Naive B cell (primary cell): ENCODE measurements at regions not wholly inside any gene's neighbourhood (a gene's known extent, or its start where the extent isn't known, plus 50 kb on each side); places are given as distances from the start of the nearest gene placed in this dataset.
"Not testable (repeated sequence)": the region's sequence is repeated elsewhere in the genome, so short reads cannot be mapped to it uniquely, and the experiment has no call there.

Experiments used
- ATAC-seq, 2 donors: fragments of 150-1000 bp; cut with Tn5 transposase; 2 replicates each; pipeline ENCODE4 v1.10.0; 2021; ENCODE audit warnings: low read depth in 2 of 2, mild to moderate bottlenecking in 2 of 2, moderate library complexity in 2 of 2
- DNase-seq: peaks from one replicate; pipeline ENCODE4 v3.0.0; 2022
- H3K27ac Mint-ChIP-seq, 6 donors: one replicate each; pipeline ENCODE4 v1.8.0; 2020 to 2022; ENCODE audit warnings: mild to moderate bottlenecking in 6 of 6, mixed read lengths in 6 of 6, moderate library complexity in 5 of 6, inconsistent platforms in 2 of 6
- H3K27me3 Mint-ChIP-seq, 3 donors: one replicate each; pipeline ENCODE4 v1.8.0; 2021 to 2022; ENCODE audit warnings: mixed read lengths in 3 of 3, mild to moderate bottlenecking in 1 of 3
- H3K36me3 Mint-ChIP-seq, 2 donors: one replicate each; pipeline ENCODE4 v1.8.0; 2020 to 2022; ENCODE audit warnings: mixed read lengths in 2 of 2, inconsistent platforms in 1 of 2, mild to moderate bottlenecking in 1 of 2
- H3K4me1 Mint-ChIP-seq, 3 donors: one replicate each; pipeline ENCODE4 v1.8.0; 2020 to 2022; ENCODE audit warnings: mixed read lengths in 3 of 3, inconsistent platforms in 1 of 3, mild to moderate bottlenecking in 1 of 3, moderate library complexity in 1 of 3
- H3K4me3 Mint-ChIP-seq, 8 donors: one replicate each; pipeline ENCODE4 v1.8.0; 2020 to 2022; ENCODE audit warnings: mild to moderate bottlenecking in 8 of 8, mixed read lengths in 8 of 8, moderate library complexity in 8 of 8, inconsistent platforms in 2 of 8
- H3K9me3 Mint-ChIP-seq, 7 donors: one replicate each; pipeline ENCODE4 v1.8.0; 2020 to 2022; ENCODE audit warnings: mixed read lengths in 7 of 7, mild to moderate bottlenecking in 5 of 7, inconsistent platforms in 2 of 7, moderate library complexity in 1 of 7

DNA sequence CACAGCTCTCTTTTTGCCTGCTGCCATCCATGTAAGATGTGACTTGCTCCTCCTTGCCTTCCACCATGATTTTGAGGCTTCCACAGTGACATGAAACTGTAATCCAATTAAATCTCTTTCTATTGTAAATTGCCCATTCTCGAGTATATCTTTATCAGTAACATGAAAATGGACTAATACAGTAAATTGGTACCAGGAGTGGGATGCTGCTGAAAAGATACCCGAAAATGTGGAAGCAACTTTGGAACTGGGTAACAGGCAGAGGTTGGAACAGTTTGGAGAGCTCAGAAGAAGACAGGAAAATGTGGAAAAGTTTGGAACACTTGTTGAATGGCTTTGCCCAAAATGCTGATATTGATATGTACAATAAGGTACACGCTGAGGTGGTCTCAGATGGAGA, 1117.9 kb downstream of the PLA2G4A start:
- not testable (repeated sequence) for H3K36me3 Mint-ChIP-seq, H3K27ac Mint-ChIP-seq, H3K4me3 Mint-ChIP-seq, H3K4me1 Mint-ChIP-seq, H3K27me3 Mint-ChIP-seq, DNase-seq, ATAC-seq
- H3K9me3 Mint-ChIP-seq: peaks cover 13 to 42% (median 17%) of the 10 kb centered on the region in 7 donors

DNA sequence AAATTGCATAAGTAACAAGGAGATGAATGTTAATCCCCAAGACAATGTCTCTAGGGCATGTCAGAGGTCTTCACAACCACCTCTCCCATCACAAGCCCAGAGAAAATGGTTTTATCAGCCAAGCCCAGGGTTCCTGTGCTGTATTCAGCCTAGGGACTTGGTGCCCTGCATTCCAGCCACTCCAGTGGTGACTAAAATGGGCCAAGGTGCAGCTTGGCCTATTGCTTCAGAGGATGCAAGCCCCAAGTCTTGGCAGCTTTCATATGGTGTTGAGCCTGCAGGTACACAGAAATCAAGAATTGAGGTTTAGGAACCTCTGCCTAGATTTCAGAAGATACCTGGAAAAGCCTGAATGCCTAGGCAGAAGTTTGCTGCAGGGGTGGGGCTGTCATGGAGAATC, 1118.6 kb downstream of the PLA2G4A start:
- Mint-ChIP-seq H3K27me3 (no peaks in the 10 kb centered on the region), H3K9me3 (peaks cover 13 to 48% (median 20%) of the 10 kb centered on the region in 7 donors), H3K36me3 (no peaks in the 10 kb centered on the region), H3K4me1 (no peaks in the 10 kb centered on the region), H3K27ac (no peak overlapping the region), H3K4me3 (no peak overlapping the region)
- ATAC-seq: no peak
- DNase-seq: no peak

DNA sequence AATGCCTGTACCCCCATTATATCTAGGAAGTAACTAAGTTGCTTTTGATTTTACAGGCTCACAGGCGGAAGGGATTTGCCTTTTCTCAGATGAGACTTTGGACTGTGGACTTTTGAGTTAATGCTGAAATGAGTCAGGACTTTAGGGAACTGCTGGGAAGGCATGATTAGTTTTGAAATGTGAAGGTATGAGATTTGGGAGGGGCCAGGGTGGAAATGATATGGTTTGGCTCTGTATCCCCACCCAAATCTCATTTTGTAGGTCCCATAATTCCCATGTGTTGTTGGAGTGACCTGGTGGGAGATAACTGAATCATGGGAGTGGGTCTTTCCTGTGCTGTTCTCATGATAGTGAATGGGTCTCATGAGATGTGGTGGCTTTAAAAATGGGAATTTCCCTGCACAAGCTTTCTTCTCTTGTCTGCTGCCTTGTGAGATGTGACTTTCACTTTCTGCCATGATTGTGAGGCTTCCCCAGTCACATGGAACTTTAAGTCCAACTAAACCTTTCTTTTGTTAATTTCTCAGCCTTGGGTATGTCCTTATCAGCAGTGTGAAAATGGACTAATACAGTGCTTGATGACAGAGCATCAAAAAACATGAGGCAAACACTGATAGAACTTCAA, 1119.5 kb downstream of the PLA2G4A start:
- Mint-ChIP-seq H3K27me3 (no peaks in the 10 kb centered on the region), H3K27ac (no peak overlapping the region), H3K9me3 (peaks cover 9 to 53% (median 19%) of the 10 kb centered on the region in 7 donors), H3K4me1 (no peaks in the 10 kb centered on the region), H3K36me3 (no peaks in the 10 kb centered on the region), H3K4me3 (no peak overlapping the region)
- no peak for DNase-seq
- ATAC-seq: no peak

DNA sequence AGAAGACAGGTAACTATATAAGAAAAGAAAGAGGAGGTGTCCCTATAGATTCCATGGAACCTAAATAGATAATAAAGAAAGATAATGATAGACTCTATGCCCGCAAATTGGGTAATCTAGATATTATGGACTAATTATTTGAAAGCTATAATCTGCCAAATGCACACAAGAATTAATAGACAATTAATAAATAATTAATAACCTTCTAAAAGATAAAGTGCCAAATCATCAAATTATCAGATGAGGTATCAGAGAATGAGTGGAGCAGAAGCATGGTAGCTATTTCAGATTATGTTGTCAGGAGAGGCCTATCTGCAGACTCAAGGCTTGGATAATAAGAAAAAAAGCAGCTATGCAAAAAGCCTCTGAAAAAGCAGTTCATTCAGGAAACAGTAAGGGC, 1120.8 kb downstream of the PLA2G4A start:
- no peaks in the 10 kb centered on the region for H3K4me1 Mint-ChIP-seq
- no peaks in the 10 kb centered on the region for H3K27me3 Mint-ChIP-seq
- H3K4me3 Mint-ChIP-seq: no peak overlapping the region
- no peak overlapping the region for H3K27ac Mint-ChIP-seq
- no peaks in the 10 kb centered on the region for H3K36me3 Mint-ChIP-seq
- peaks cover 8 to 53% (median 19%) of the 10 kb centered on the region in 7 donors for H3K9me3 Mint-ChIP-seq
- DNase-seq (no peak), ATAC-seq (no peak)

DNA sequence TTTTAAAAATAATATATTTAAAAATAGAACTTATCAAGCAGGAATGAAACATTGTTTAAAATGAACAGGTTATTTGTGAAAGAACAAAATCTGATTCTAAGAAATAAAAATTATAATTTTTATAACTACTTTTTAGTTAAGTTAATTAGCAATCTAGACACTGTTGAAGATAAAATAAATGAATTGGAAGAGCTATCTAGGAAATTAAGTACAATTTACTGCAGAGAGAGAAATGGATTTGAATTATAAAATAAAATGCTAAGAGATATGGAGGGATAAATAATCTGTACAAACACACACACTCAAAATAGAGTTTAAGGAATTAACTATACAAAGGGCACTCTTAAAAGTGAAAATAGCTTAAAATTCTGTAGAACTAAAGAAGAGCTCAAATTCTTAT, 1123.1 kb downstream of the PLA2G4A start:
- Mint-ChIP-seq H3K4me1 (no peaks in the 10 kb centered on the region), H3K9me3 (peaks cover 7 to 42% (median 13%) of the 10 kb centered on the region in 7 donors), H3K4me3 (no peak overlapping the region), H3K36me3 (no peaks in the 10 kb centered on the region), H3K27ac (no peak overlapping the region), H3K27me3 (no peaks in the 10 kb centered on the region)
- no peak for DNase-seq
- ATAC-seq: no peak

DNA sequence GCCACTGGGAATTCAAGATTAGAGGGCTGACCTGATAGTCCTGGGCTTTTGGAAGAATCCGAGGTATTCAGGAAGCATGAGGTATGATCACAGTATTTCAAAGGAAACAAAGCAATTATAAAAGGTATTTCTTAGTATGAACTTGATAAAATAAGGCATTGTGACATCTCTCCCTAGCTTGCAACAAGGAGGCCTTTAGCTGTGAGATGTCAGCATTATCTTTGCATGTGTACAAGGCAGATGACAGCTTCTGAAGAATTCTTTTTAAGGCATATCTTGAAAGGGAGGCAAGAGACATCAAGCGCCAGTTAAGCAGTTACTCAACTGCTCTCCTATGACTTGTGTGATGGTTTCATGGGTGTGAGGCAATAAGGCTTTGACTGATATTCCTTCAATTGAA, 1123.7 kb downstream of the PLA2G4A start:
- Mint-ChIP-seq H3K4me1 (no peaks in the 10 kb centered on the region), H3K27me3 (no peaks in the 10 kb centered on the region), H3K4me3 (no peak overlapping the region), H3K27ac (peak overlapping the region in 1 of 6 donors; percentile 55), H3K36me3 (no peaks in the 10 kb centered on the region), H3K9me3 (peaks cover 4 to 37% (median 12%) of the 10 kb centered on the region in 7 donors)
- no peak for DNase-seq
- ATAC-seq: no peak

DNA sequence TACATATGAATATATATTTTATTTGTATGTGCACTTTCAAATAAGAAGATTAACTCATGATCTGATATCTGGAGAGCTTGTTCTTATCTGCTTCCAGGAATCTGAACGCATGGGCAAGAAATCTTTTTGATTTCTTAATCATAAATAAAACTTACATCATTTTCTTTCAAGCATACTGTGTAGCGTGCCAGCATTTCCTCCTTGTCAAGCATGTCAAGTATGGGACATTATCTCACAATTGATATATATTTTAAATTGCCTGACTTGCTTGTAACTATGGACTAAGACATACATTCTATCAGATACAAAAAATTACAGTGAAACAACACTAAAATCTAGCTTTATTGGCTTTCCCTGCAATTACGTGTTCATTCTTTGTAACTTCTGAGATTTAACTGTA, 1128.2 kb downstream of the PLA2G4A start:
- Mint-ChIP-seq H3K27ac (no peak overlapping the region), H3K4me1 (no peaks in the 10 kb centered on the region), H3K36me3 (no peaks in the 10 kb centered on the region), H3K9me3 (peaks cover 0 to 14% (median 5%) of the 10 kb centered on the region in 7 donors), H3K27me3 (no peaks in the 10 kb centered on the region), H3K4me3 (no peak overlapping the region)
- no peak for DNase-seq
- no peak for ATAC-seq

DNA sequence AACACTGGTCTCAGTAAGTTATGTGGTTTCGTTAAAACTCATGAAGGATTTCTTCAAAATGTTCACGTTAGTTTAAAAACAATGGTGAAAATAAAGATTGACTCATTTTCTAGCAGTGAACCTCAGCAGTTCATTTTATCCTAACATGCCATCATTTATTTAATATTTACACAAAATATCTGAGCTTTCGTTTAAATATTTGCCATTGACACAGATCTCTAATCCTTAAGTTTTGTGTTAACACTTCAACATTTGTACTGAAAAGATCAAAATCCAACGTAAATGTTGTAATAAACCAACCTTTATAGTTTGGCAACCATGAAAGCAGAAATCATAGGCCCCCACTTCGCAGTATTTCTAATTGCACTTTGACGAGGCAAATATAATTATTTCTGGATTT, 1129.5 kb downstream of the PLA2G4A start:
- ATAC-seq (no peak), DNase-seq (no peak)
- Mint-ChIP-seq H3K9me3 (peaks cover 0 to 5% (median 4%) of the 10 kb centered on the region in 7 donors), H3K27me3 (no peaks in the 10 kb centered on the region), H3K36me3 (no peaks in the 10 kb centered on the region), H3K4me1 (no peaks in the 10 kb centered on the region), H3K27ac (no peak overlapping the region), H3K4me3 (no peak overlapping the region)

DNA sequence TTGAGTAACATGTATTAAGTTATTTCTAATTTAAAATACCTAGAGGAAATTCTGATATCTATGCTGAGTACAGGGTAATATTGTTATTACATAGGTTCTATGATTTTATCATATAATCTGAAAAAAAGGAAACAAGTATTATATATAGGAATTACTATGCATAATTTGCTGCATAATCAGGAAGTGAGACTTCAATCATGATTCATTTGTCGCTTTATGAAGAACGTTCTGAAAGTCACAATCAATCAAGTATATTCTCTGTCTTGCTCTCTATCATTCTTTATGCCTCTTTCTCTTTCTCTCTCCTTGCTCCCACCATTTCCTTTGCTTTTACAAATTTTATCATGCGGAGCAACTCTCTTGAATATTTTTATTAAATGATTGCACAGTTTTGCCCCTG, 1130.3 kb downstream of the PLA2G4A start:
- Mint-ChIP-seq H3K9me3 (peaks cover 0 to 5% (median 4%) of the 10 kb centered on the region in 7 donors), H3K27ac (no peak overlapping the region), H3K27me3 (no peaks in the 10 kb centered on the region), H3K4me1 (no peaks in the 10 kb centered on the region), H3K4me3 (no peak overlapping the region), H3K36me3 (no peaks in the 10 kb centered on the region)
- DNase-seq (no peak), ATAC-seq (no peak)

DNA sequence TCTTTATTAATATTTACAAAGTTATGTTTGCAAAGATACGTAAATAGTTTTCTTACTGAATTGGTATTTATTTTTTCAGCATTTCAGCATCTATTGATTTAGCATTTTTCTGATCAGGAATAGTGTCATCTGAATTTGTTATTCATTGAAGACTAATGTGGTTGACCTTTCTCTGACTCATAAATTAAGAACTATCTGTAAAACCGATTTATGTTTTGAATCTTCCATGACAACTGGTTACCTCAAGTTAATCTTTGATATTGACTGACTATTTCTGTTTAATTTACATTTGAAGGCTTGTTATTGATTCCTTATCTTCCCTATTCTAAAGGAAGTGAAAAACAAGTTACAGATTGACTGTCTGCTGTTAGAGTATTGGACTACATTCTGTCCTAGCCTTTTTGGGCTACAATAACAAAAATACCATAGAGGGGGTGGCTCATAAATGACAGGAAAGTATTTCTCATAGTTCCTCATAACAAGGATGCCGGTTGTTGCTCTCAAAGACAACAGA, 1131.4 kb downstream of the PLA2G4A start:
- Mint-ChIP-seq H3K4me1 (no peaks in the 10 kb centered on the region), H3K27ac (no peak overlapping the region), H3K9me3 (peaks cover 0 to 5% (median 4%) of the 10 kb centered on the region in 7 donors), H3K36me3 (no peaks in the 10 kb centered on the region), H3K27me3 (no peaks in the 10 kb centered on the region), H3K4me3 (no peak overlapping the region)
- DNase-seq (no peak), ATAC-seq (no peak)

DNA sequence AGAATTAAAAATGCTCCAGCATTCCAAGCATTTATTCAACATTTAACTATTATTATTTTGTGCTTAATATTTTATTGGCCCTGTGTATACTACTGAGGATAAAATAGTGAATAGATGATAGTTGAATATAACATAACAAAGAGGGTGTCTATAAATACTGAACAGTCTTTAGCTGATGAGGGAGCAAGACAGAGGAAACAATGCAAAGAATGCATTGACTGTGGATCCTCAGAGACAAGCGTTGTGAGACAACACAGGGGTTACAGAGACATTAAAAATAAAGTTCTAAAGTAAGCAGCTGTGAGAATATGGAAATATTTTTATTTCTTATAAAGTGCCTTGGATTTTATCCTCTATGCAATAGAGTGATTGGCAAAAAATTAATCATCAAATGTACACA, 1133.1 kb downstream of the PLA2G4A start:
- no peak overlapping the region for H3K27ac Mint-ChIP-seq
- H3K36me3 Mint-ChIP-seq: no peaks in the 10 kb centered on the region
- H3K9me3 Mint-ChIP-seq: peaks cover 0 to 2% (median 0%) of the 10 kb centered on the region in 7 donors
- no peaks in the 10 kb centered on the region for H3K4me1 Mint-ChIP-seq
- ATAC-seq (no peak), DNase-seq (no peak)
- no peak overlapping the region for H3K4me3 Mint-ChIP-seq
- H3K27me3 Mint-ChIP-seq: no peaks in the 10 kb centered on the region

DNA sequence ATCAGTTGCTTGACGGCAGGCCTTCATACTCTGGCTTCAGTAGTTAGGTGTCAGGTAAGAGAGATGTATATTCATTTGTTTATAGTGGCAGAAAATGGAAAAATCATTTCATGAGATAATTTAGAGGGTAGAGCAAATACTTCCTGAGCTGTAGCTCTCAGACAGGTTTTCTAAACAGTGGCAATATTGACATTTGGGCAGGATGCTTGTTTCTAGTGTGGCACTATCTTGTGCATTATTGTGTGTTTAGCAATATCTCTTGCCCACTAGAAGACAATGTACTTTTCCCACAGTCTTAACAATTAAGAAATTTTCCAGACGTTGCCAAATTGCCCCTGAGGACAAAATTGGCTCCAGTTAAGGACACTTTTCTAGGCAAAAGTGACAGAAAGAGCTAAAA, 1143.1 kb downstream of the PLA2G4A start:
- ATAC-seq (no peak), DNase-seq (no peak)
- Mint-ChIP-seq H3K9me3 (peaks cover 0 to 5% (median 2%) of the 10 kb centered on the region in 7 donors), H3K27me3 (no peaks in the 10 kb centered on the region), H3K36me3 (no peaks in the 10 kb centered on the region), H3K27ac (no peak overlapping the region), H3K4me1 (no peaks in the 10 kb centered on the region), H3K4me3 (no peak overlapping the region)

DNA sequence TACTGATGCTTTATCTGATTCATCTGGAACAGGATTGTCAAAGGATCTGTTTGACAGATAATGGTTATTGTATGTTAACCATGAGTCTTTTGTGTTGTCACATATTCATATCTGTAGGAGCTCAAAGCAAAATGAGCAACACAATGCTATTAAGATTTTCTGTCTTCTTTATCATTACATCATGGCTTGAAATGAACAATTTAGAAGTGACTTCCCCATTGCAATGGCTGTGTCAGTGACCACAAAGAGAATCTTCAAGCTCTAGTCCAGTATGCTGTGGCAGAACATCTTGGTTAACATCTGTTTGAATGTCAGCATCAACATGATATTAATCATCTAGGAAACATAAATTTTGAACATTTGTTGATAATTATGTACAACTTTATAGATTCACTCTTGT, 1148.5 kb downstream of the PLA2G4A start:
- Mint-ChIP-seq H3K27me3 (no peaks in the 10 kb centered on the region), H3K4me3 (no peak overlapping the region), H3K9me3 (peaks cover 0 to 12% (median 6%) of the 10 kb centered on the region in 7 donors), H3K36me3 (no peaks in the 10 kb centered on the region), H3K27ac (no peak overlapping the region), H3K4me1 (no peaks in the 10 kb centered on the region)
- DNase-seq: no peak
- ATAC-seq: no peak

DNA sequence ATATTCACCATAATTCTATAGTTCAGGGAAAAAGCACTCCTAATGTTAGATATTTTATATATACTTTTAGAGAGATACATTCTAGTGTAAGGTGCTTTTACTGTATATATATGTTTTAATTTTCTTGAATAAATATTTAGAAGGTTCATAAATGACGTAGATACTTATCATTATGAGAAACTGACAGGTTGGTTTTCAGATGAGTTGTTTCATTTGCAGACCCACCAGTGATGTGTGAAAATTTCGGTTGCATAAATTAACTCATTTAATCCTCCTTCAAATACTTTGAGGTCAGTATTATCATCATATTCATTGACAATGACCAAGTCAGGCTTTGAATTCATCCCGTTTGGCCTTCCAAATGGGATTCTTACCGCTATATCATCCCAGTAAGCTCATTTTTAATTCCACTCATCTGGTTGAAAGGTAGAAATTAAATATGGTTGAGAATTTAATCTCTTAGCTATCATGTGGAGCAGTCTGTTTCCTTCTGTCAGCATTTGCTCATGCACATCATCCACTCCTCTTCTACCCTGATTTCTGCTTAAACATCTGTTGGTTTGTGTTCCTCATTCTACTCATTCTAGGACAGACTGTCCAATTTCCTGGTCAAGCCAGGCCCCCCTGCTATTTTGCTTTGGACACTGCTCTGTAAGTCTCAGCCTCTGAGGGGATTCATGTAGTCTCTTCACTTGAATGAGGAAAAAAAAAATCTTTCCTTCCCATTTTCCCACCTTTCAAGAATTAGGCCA, 1156.6 kb downstream of the PLA2G4A start:
- Mint-ChIP-seq H3K4me3 (no peak overlapping the region), H3K36me3 (no peaks in the 10 kb centered on the region), H3K27ac (no peak overlapping the region), H3K27me3 (no peaks in the 10 kb centered on the region), H3K4me1 (no peaks in the 10 kb centered on the region), H3K9me3 (peaks cover 0 to 9% (median 6%) of the 10 kb centered on the region in 7 donors)
- no peak for DNase-seq
- no peak for ATAC-seq
